Jurkat, Clone E6-1 (cell line): ENCODE measurements at regions not wholly inside any gene's neighbourhood (a gene's known extent, or its start where the extent isn't known, plus 50 kb on each side); places are given as distances from the start of the nearest gene placed in this dataset.
"Not testable (repeated sequence)": the region's sequence is repeated elsewhere in the genome, so short reads cannot be mapped to it uniquely, and the experiment has no call there.

ENCODE experiments used
- DNase-seq: peaks from one replicate; pipeline ENCODE4 v3.0.0-alpha.2; 2011; ENCODE audit warnings: low read depth, low spot score
- H3K4me3 ChIP-seq: 2 replicates; pipeline ENCODE4 v1.5.1; 2011; ENCODE audit warnings: mild to moderate bottlenecking, low read length, control low read depth, moderate library complexity

DNA sequence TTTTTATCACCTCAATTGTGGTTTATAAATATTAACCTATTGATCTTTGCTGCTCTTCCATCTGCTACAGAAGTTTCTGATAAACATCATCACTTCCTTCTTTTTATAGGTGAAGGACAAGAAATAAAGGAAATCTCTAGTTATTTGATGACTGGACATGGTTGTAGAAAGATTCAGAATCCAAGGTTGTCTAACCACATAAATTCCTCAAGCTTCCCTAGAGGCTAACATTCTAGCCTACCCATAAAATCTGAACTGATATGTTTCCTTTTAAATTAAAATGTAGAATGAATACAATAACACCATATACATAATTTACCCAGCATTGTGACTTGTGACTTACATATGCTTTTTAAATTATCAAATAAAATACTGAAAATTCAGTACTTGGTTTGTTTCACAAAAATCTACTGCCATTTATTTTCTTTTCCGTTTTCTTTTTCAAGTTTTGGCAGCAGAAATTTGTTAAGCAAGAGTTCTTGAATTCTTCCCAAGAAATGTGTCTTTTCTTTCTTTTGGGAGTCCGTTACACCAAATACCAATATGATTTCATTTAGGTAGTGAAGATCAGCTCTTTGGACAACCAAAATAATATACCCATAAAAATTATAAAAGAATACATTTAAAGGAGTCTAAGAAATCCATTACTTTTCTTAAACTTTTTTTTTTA lies 513.2 kb upstream of the ADGRL2 start:
- no peak overlapping the region for H3K4me3 ChIP-seq
- no peak for DNase-seq

GRCh38 chr1:81270051-81270450 lies 530.7 kb upstream of the ADGRL2 start:
- no peak overlapping the region for H3K4me3 ChIP-seq
- DNase-seq: no peak

DNA sequence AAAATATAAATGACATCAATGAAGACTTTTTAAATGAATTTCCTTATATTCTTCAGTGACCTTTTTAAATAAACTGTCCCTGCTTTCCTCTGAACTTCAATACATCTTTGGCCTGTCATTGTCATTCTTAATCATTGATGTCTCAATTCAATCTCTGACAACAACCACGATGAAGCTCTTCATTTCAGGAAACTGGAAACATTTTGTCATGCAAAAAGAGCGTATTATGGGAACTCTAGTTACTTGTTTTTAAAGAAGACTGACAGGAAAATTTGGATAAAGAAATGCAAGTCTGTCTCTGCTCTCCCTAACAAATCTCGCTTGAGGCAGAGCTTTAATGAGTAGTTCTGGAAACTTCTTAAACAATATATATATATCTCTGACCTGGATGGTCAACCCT lies 535.8 kb upstream of the ADGRL2 start:
- DNase-seq: no peak
- H3K4me3 ChIP-seq: no peak overlapping the region

GRCh38 chr1:81259625-81260411 lies 540.9 kb upstream of the ADGRL2 start:
- DNase-seq: no peak
- no peak overlapping the region for H3K4me3 ChIP-seq

- no peak overlapping the region for H3K4me3 ChIP-seq
- DNase-seq: no peak
These were observed 546.2 kb upstream of the ADGRL2 start for GRCh38 chr1:81254560-81254959.

DNA sequence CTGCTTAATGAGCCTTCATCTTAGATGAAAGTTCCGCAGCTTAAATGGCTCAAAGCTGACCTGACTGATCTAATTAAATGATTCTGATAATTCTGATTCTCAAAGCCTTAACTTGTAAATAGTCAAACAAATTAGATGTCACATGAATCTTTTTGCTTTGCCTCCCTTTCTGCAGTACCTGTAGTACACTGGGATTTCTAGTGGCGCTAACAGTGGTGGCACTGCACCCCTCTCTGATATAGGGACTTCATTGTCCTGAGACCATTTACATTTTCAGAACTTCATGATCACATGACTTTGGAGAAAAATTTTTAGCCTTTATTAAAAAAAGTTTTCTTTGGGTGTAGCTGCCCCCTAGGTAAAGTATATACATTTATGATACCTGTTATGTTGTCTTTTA lies 546.7 kb upstream of the ADGRL2 start:
- DNase-seq: no peak
- H3K4me3 ChIP-seq: no peak overlapping the region

DNA sequence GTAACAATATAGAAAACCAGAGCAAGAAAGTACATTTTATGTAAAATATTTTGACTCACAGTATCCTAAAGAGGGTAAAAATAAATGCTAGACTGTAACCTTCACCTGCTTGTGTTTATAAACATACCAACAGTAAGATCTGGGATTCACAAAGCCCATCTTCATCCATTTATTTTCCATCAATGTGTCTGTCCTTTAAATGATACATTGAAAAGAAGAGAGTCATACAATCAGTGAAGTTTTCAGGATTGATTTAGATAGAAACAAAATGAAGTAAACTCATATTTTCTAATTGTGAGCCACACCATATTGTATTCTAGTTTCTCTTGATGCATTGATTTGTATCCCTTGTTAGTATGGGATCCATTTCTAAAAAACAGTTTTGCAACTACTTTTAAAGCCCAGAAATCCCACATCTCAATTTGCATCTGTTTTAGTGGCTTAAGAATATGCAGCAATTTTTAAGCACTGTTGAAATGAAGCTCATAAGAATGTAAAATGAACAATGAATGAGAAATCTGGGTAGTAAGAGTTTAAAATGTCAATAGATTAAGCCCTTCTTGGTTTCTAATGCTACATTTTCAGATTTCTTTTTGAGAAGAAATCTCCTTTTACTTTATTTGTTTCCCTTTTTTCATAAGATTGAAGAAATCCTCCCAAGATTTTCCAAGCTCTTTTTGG lies 548.1 kb upstream of the ADGRL2 start:
- H3K4me3 ChIP-seq: no peak overlapping the region
- DNase-seq: no peak

GRCh38 chr1:81250825-81251224 lies 549.9 kb upstream of the ADGRL2 start:
- not testable (repeated sequence) for DNase-seq, H3K4me3 ChIP-seq

GRCh38 chr1:81245084-81245715 lies 555.5 kb upstream of the ADGRL2 start:
- DNase-seq, H3K4me3 ChIP-seq: not testable (repeated sequence)

DNA sequence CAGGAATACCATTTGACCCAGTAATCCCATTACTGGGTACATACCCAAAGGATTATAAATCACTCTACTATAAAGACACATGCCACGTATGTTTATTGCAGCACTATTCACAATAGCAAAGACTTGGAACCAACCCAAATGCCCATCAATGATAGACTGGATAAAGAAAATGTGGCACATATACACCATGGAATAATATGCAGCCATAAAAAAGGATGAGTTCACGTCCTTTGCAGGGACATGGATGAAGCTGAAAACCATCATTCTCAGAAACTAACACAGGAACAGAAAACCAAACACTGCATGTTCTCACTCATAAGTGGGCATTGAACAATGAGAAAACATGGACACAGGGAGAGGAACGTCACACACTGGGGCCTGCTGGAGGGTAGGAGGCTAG lies 556.1 kb upstream of the ADGRL2 start:
- DNase-seq, H3K4me3 ChIP-seq: not testable (repeated sequence)

DNA sequence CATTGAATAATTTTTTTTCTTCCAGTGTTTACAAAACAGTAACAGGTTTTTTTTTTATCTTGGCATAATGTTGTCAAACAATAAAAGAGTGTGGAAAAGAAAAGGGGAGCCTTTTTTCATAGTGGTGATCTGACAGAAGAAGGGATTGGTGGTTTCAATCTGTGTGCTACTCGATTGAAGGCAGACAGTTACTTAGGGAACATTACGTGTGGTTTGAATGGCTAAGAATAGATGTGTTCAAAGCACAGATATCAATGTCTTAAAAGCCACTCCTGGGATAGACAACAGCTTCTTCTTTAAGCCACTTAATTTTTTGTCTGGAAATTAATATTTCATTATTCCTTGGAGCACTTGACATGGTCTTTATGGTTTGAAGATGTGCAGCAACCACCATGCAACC lies 558.6 kb upstream of the ADGRL2 start:
- no peak for DNase-seq
- no peak overlapping the region for H3K4me3 ChIP-seq

GRCh38 chr1:81238129-81238528 lies 562.6 kb upstream of the ADGRL2 start:
- DNase-seq: no peak
- H3K4me3 ChIP-seq: no peak overlapping the region

DNA sequence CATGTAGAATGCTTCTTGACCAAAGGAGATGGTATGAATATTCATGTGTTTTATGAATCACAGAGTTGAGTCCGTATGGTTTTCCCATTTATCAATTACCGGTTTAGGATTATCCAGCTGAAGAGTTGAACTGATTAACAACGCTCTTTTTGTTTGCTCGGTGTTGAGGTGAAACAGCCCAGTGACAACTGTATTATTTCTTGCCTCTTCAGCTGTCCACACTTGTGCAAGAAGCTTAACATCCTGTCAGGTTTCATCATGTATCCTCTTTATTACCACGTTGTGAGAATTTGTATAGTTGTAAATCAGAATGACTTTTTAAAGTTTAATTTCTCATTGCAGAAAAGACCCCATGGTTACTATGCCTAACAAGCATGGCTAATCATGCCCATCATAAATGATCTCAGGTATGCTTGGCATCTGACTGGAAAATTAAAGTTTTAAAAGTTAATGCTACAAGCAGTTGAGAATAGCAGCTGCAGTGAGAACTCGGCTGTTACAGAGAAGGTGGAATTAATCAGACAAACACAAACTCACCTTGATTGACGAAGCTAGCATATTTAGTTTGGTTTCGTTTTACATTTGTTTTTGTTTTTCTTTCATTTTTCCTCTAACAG lies 563.2 kb upstream of the ADGRL2 start:
- H3K4me3 ChIP-seq: no peak overlapping the region

GRCh38 chr1:81234237-81234636 lies 566.5 kb upstream of the ADGRL2 start:
- no peak overlapping the region for H3K4me3 ChIP-seq
- no peak for DNase-seq

More for the DNA sequence above, 563.2 kb upstream of the ADGRL2 start:
- no peak for DNase-seq

- no peak for DNase-seq
- H3K4me3 ChIP-seq: no peak overlapping the region
These were observed 567.1 kb upstream of the ADGRL2 start for GRCh38 chr1:81233591-81233990.

- no peak overlapping the region for H3K4me3 ChIP-seq
- DNase-seq: no peak
These were observed 568.3 kb upstream of the ADGRL2 start for GRCh38 chr1:81232420-81232819.

DNA sequence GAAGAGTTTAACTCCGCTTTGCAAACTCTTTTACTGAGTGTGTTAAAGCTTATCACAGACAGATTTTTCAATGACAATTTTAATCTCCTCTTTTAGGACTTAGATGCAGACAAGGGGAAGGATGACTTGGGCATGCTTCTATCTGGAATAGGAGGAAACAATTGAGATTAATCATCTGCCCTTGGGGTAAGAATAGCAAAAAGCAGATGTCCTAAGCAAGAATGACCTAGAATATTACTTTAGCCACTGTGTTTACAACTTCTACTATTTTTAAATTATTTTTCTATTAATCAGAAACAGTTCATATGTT lies 569.0 kb upstream of the ADGRL2 start:
- no peak overlapping the region for H3K4me3 ChIP-seq
- no peak for DNase-seq

GRCh38 chr1:81230983-81231728 lies 569.6 kb upstream of the ADGRL2 start:
- DNase-seq: no peak
- no peak overlapping the region for H3K4me3 ChIP-seq

- no peak for DNase-seq
- H3K4me3 ChIP-seq: no peak overlapping the region
These were observed 571.8 kb upstream of the ADGRL2 start for GRCh38 chr1:81228926-81229325.
